Erythroblast (primary cell): ENCODE measurements at regions not wholly inside any gene's neighbourhood (a gene's known extent, or its start where the extent isn't known, plus 50 kb on each side); places are given as distances from the start of the nearest gene placed in this dataset.

ENCODE experiments used
- GATA1 ChIP-seq: IDR thresholded peaks from 2 replicates; pipeline ENCODE4 v1.6.1; 2011; ENCODE audit warnings: low read depth, mild to moderate bottlenecking, control low read depth, low read length, moderate library complexity
- POLR2A ChIP-seq: IDR thresholded peaks from 2 replicates; pipeline ENCODE4 v1.6.1; 2011; ENCODE audit warnings: mild to moderate bottlenecking, low read length

DNA sequence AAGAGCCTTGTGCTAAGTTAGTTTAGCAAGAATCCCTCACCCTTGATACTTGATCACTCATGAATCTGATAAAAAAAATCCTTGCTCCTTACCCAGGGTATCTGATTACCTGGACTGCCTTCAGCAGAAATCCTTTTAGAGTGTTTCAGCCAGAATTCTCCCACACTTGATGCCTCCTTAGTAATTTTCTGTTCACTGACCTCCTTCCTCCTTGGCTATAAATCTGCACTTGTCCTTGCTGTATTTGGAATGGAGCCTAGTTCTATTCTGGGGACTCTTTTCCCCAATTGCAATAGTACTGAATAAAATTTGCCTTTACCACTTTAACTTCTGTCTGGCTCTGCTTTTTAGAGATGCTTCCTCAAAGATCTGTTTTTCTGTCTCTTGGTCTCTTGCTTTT, 84.9 kb downstream of the RPS24 start:
- TF ChIP-seq POLR2A (no peak), GATA1 (no peak)
